ENCODE measurements at regions not wholly inside any gene's neighbourhood (a gene's known extent, or its start where the extent isn't known, plus 50 kb on each side); places are given as distances from the start of the nearest gene placed in this dataset.

- Histone ChIP-seq H3K4me3 (ENCODE audit: low read depth, low read length, poor library complexity, severe bottlenecking) (no peak overlapping the region), H3K4me1 (ENCODE audit: insufficient read depth, low read length, poor library complexity, severe bottlenecking) (no peaks in the 10 kb centered on the region), H3K36me3 (ENCODE audit: insufficient read depth, low read length) (no peaks in the 10 kb centered on the region), H3K27ac (ENCODE audit: low read depth, low read length, poor library complexity, severe bottlenecking) (no peak overlapping the region), H3K79me2 (ENCODE audit: insufficient read depth, low read depth, low read length) (no peaks in the 10 kb centered on the region), H3K9me3 (ENCODE audit: low read length) (no peaks in the 10 kb centered on the region), H3K4me2 (ENCODE audit: low read length) (no peak overlapping the region), H2AFZ (ENCODE audit: low read length) (no peak overlapping the region), H4K20me1 (ENCODE audit: insufficient read depth, low read length) (no peaks in the 10 kb centered on the region), H3K9me2 (ENCODE audit: insufficient read depth, low read length) (no peaks in the 10 kb centered on the region)
- DNase-seq (ENCODE audit: low spot score): no peak
- intact Hi-C loops (cut with micrococcal nuclease; ENCODE audit: unreplicated experiment): no loop called here
- BruUV-seq (replicated peaks): no TSS peak
- TF ChIP-seq EZH2phosphoT487 (IDR thresholded peaks at IDR 0.05; ENCODE audit: borderline replicate concordance, low read depth, low read length) (no peak), CTCF (conservative IDR thresholded peaks at IDR 0.05; ENCODE audit: low read length) (no peak)
- CTCF ChIA-PET (ENCODE audit: unreplicated experiment): no interaction called here
- POLR2A ChIA-PET: no interaction called here
Observed at GRCh38 chr2:34193164-34193563, 594.1 kb upstream of the FAM98A start.

GRCh38 chr2:34188464-34189303 is 589.6 kb upstream of the FAM98A start:
- H3K4me2 ChIP-seq (ENCODE audit: low read length): no peak overlapping the region
- POLR2A ChIA-PET: interaction anchor here (0.6 kb wide), 1 partner anchor 94 kb away, joined by 3 read pairs; no protein-coding TSS in a partner anchor
- TF ChIP-seq EZH2phosphoT487 (IDR thresholded peaks at IDR 0.05; ENCODE audit: borderline replicate concordance, low read depth, low read length) (no peak), CTCF (conservative IDR thresholded peaks at IDR 0.05; ENCODE audit: low read length) (no peak)
- H3K79me2 ChIP-seq (ENCODE audit: insufficient read depth, low read depth, low read length): no peaks in the 10 kb centered on the region
- intact Hi-C loops (cut with micrococcal nuclease; ENCODE audit: unreplicated experiment): no loop called here
- CTCF ChIA-PET (ENCODE audit: unreplicated experiment): no interaction called here
- no TSS peak for BruUV-seq (replicated peaks)
- no peaks in the 10 kb centered on the region for H3K9me3 ChIP-seq (ENCODE audit: low read length)
- H3K36me3 ChIP-seq (ENCODE audit: insufficient read depth, low read length): no peaks in the 10 kb centered on the region
- H3K4me3 ChIP-seq (ENCODE audit: low read depth, low read length, poor library complexity, severe bottlenecking): no peak overlapping the region
- H4K20me1 ChIP-seq (ENCODE audit: insufficient read depth, low read length): no peaks in the 10 kb centered on the region
- DNase-seq (ENCODE audit: low spot score): no peak
- no peaks in the 10 kb centered on the region for H3K9me2 ChIP-seq (ENCODE audit: insufficient read depth, low read length)
- H2AFZ ChIP-seq (ENCODE audit: low read length): no peak overlapping the region
- H3K4me1 ChIP-seq (ENCODE audit: insufficient read depth, low read length, poor library complexity, severe bottlenecking): no peaks in the 10 kb centered on the region
- H3K27ac ChIP-seq (ENCODE audit: low read depth, low read length, poor library complexity, severe bottlenecking): no peak overlapping the region

- intact Hi-C loops (cut with micrococcal nuclease; ENCODE audit: unreplicated experiment): no loop called here
- CTCF ChIA-PET (ENCODE audit: unreplicated experiment): no interaction called here
Observed at GRCh38 chr2:34179511-34179910, 580.4 kb upstream of the FAM98A start.

More at GRCh38 chr2:34179511-34179910, 580.4 kb upstream of the FAM98A start:
- Histone ChIP-seq H3K27ac (ENCODE audit: low read depth, low read length, poor library complexity, severe bottlenecking) (no peak overlapping the region), H3K4me3 (ENCODE audit: low read depth, low read length, poor library complexity, severe bottlenecking) (no peak overlapping the region), H3K9me3 (ENCODE audit: low read length) (no peaks in the 10 kb centered on the region), H3K4me2 (ENCODE audit: low read length) (no peak overlapping the region), H3K79me2 (ENCODE audit: insufficient read depth, low read depth, low read length) (no peaks in the 10 kb centered on the region), H4K20me1 (ENCODE audit: insufficient read depth, low read length) (no peaks in the 10 kb centered on the region), H3K9me2 (ENCODE audit: insufficient read depth, low read length) (no peaks in the 10 kb centered on the region), H3K4me1 (ENCODE audit: insufficient read depth, low read length, poor library complexity, severe bottlenecking) (no peaks in the 10 kb centered on the region), H2AFZ (ENCODE audit: low read length) (no peak overlapping the region), H3K36me3 (ENCODE audit: insufficient read depth, low read length) (no peaks in the 10 kb centered on the region)
- DNase-seq (ENCODE audit: low spot score): no peak
- POLR2A ChIA-PET: no interaction called here
- no TSS peak for BruUV-seq (replicated peaks)
- TF ChIP-seq EZH2phosphoT487 (IDR thresholded peaks at IDR 0.05; ENCODE audit: borderline replicate concordance, low read depth, low read length): no peak
- no peak for TF ChIP-seq CTCF (conservative IDR thresholded peaks at IDR 0.05; ENCODE audit: low read length)

Measured in OCI-LY7 (cell line).